Kidney (tissue), 13 donors: ENCODE measurements at regions not wholly inside any gene's neighbourhood (a gene's known extent, or its start where the extent isn't known, plus 50 kb on each side); places are given as distances from the start of the nearest gene placed in this dataset.

ENCODE experiments used
- DNase-seq, 5 donors: peaks; one replicate each; pipeline ENCODE4 v3.0.0-alpha.2; 2013 to 2020
- FAIRE-seq: peaks from 2 replicates; lab custom pipeline; 2012; peaks lifted over from hg19 to GRCh38; lab: Jason Lieb, UNC
- H3K27ac ChIP-seq, 2 donors: one replicate each; pipeline ENCODE4 v1.7.0; 2013; ENCODE audit warnings: low read depth in 2 of 2, low read length in 2 of 2, inconsistent platforms in 1 of 2
- H3K27me3 ChIP-seq: one replicate; pipeline ENCODE4 v1.7.1; 2013; ENCODE audit warnings: low read length, inconsistent platforms; ENCODE audit not compliant: control insufficient read depth, insufficient read depth
- H3K36me3 ChIP-seq, 3 donors: one replicate each; pipeline versions ENCODE4 v1.7.0 to v1.7.1; 2013; ENCODE audit warnings: low read length in 3 of 3, control low read depth in 1 of 3, inconsistent platforms in 1 of 3; ENCODE audit not compliant: insufficient read depth in 3 of 3, control insufficient read depth in 2 of 3
- H3K4me1 ChIP-seq, 3 donors: one replicate each; pipeline versions ENCODE4 v1.7.0 to v1.7.1; 2013; ENCODE audit warnings: low read length in 3 of 3, inconsistent platforms in 1 of 3, low read depth in 1 of 3; ENCODE audit not compliant: control insufficient read depth in 2 of 3, insufficient read depth in 2 of 3
- H3K4me3 ChIP-seq, 3 donors: one replicate each; pipeline versions ENCODE4 v1.7.0 to v1.8.1; 2013; ENCODE audit warnings: low read length in 3 of 3, control low read depth in 1 of 3, inconsistent platforms in 1 of 3
- H3K9ac ChIP-seq, 3 donors: one replicate each; pipeline versions ENCODE4 v1.7.0 to v1.7.1; 2013; ENCODE audit warnings: low read length in 3 of 3, control low read depth in 1 of 3, inconsistent platforms in 1 of 3
- H3K9me3 ChIP-seq, 3 donors: one replicate each; pipeline versions ENCODE4 v1.7.0 to v1.7.1; 2013; ENCODE audit warnings: low read length in 3 of 3, control low read depth in 1 of 3, inconsistent platforms in 1 of 3; ENCODE audit not compliant: control insufficient read depth in 2 of 3, insufficient read depth in 1 of 3
- intact Hi-C: fragments of 100-400 bp; cut with DNase I; formaldehyde crosslinking; loops from one replicate; pipeline ENCODE4 v1.11.1; 2022
- TF ChIP-seq, protein P1 (sequence below): IDR thresholded peaks from 3 replicates; pipeline ENCODE4 v1.5.1; 2012; ENCODE audit warnings: mild to moderate bottlenecking, moderate library complexity, borderline replicate concordance; ENCODE audit not compliant: insufficient read depth; ENCODE audit errors: extremely low read depth
- donor health status: control.
- donor health status: control.
- donor health status: control.
- donor health status: control.
- donor health status: control.
- donor health status: DM: yes; HTN: yes; CAD: no.
- donor health status: Normal renal cell carcinoma (clear cell type).

- Histone ChIP-seq H3K27ac (no peak overlapping the region), H3K4me1 (no peaks in the 10 kb centered on the region), H3K9ac (no peak overlapping the region), H3K4me3 (no peak overlapping the region), H3K36me3 (no peaks in the 10 kb centered on the region), H3K27me3 (no peaks in the 10 kb centered on the region), H3K9me3 (no peaks in the 10 kb centered on the region)
- TF ChIP-seq, protein P1, sequence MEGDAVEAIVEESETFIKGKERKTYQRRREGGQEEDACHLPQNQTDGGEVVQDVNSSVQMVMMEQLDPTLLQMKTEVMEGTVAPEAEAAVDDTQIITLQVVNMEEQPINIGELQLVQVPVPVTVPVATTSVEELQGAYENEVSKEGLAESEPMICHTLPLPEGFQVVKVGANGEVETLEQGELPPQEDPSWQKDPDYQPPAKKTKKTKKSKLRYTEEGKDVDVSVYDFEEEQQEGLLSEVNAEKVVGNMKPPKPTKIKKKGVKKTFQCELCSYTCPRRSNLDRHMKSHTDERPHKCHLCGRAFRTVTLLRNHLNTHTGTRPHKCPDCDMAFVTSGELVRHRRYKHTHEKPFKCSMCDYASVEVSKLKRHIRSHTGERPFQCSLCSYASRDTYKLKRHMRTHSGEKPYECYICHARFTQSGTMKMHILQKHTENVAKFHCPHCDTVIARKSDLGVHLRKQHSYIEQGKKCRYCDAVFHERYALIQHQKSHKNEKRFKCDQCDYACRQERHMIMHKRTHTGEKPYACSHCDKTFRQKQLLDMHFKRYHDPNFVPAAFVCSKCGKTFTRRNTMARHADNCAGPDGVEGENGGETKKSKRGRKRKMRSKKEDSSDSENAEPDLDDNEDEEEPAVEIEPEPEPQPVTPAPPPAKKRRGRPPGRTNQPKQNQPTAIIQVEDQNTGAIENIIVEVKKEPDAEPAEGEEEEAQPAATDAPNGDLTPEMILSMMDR, result no peak
- no peak for DNase-seq
- FAIRE-seq, result no peak
- intact Hi-C loops, result no loop called here
These were observed 185.7 kb downstream of the ESM1 start for GRCh38 chr5:54799645-54800044.

- no peaks in the 10 kb centered on the region for H3K27me3 ChIP-seq
- H3K4me1 ChIP-seq, result no peaks in the 10 kb centered on the region
- no peak overlapping the region for H3K9ac ChIP-seq
- H3K9me3 ChIP-seq, result no peaks in the 10 kb centered on the region
- FAIRE-seq (no peak), DNase-seq (no peak)
- no peaks in the 10 kb centered on the region for H3K36me3 ChIP-seq
- TF ChIP-seq, protein P1, result no peak
- H3K4me3 ChIP-seq, result no peak overlapping the region
- intact Hi-C loops, result no loop called here
- H3K27ac ChIP-seq, result no peak overlapping the region
These were observed 189.6 kb downstream of the ESM1 start for GRCh38 chr5:54795777-54796176.

DNA sequence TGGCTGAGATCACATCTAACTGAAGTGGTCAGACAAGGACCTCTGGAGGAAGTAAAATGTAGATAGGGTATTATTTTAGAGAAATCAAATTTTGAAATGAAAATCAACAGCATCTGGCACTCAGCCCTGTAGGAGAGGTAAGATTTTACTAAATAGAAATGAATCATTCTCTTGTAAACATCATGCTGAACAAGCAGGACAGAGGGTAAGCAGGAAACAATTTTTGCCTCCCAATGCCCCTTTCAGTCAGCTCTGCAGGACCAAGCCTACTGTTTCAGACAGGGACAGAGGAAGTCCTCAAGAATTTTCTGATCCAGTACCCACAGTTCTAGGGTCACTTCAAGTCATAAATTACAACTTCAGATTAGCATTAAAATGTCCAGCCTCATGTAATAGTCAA is 190.1 kb downstream of the ESM1 start:
- Histone ChIP-seq H3K9ac (no peak overlapping the region), H3K4me3 (no peak overlapping the region), H3K36me3 (no peaks in the 10 kb centered on the region), H3K9me3 (no peaks in the 10 kb centered on the region), H3K27ac (no peak overlapping the region), H3K27me3 (no peaks in the 10 kb centered on the region), H3K4me1 (no peaks in the 10 kb centered on the region)
- intact Hi-C loops, result no loop called here
- TF ChIP-seq, protein P1, result no peak
- DNase-seq (no peak), FAIRE-seq (no peak)

DNA sequence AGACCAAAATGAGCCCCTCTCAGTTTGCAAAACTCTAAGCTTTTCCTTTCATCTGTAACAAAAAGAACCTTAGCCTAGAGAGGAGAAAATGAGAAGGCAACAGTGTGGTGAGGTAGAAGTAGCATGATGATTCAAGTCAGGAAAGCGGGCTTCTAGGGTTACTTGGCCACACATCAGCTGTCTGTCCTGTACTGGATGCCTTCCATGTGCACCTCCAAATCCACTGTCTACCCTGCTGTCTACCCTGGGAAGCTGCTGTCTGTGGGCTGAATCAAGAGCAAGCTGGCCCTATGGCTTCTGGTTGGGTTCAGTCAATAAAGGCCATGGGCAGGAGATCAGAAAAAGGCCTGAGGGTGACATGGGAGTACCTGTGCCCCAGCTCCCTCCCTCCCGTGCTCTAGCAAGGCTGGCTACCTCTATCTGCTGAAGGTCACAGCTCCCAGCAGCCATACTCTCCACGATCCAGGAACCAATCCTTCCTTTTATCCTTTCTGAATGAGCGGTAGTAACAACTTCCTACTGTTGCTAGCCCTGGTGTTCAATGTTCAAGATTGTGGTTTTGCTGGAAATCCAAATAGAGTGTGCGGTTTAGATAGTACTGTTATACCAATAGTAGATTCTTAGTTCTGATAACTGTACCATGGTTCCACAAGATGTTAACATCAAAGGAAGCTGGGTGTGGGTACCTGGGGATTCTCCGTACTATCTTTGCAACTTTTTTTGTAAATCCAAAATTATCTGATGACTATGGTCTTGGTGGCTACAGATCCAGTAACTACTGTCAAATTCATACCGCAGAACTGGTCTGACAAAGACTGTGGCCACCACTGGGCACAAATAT is 191.0 kb downstream of the ESM1 start:
- Histone ChIP-seq H3K9ac (no peak overlapping the region), H3K27me3 (no peaks in the 10 kb centered on the region), H3K9me3 (no peaks in the 10 kb centered on the region), H3K4me1 (no peaks in the 10 kb centered on the region), H3K4me3 (no peak overlapping the region), H3K27ac (no peak overlapping the region), H3K36me3 (no peaks in the 10 kb centered on the region)
- FAIRE-seq (no peak), DNase-seq (no peak)
- intact Hi-C loops, result no loop called here
- TF ChIP-seq, protein P1, result no peak
